Keratinocyte (primary cell): ENCODE measurements at regions not wholly inside any gene's neighbourhood (a gene's known extent, or its start where the extent isn't known, plus 50 kb on each side); places are given as distances from the start of the nearest gene placed in this dataset.

ENCODE experiments used
- DNase-seq: peaks from one replicate; pipeline ENCODE4 v3.0.0-alpha.2; 2011; ENCODE audit warnings: low read depth, missing footprints, low spot score
- FAIRE-seq: peaks from 2 replicates; lab custom pipeline; 2011; peaks lifted over from hg19 to GRCh38; lab: Jason Lieb, UNC
- H2AFZ ChIP-seq: 2 replicates; pipeline ENCODE4 v1.6.0; 2012; ENCODE audit warnings: low read length, control low read depth, inconsistent platforms; ENCODE audit not compliant: control insufficient read depth
- H3K27ac ChIP-seq: 2 replicates; pipeline ENCODE4 v1.5.1; 2011; ENCODE audit warnings: low read length; ENCODE audit not compliant: control insufficient read depth, insufficient read depth
- H3K27me3 ChIP-seq: 3 replicates; pipeline ENCODE4 v1.6.0; 2011; ENCODE audit warnings: low read length; ENCODE audit not compliant: control insufficient read depth, insufficient read depth; ENCODE audit errors: extremely low read depth
- H3K36me3 ChIP-seq, 2 experiments: 2 replicates in 1 of 2; 3 replicates in 1 of 2; pipeline ENCODE4 v1.5.1; 2011; ENCODE audit warnings: low read length in 2 of 2, mild to moderate bottlenecking in 1 of 2; ENCODE audit not compliant: control insufficient read depth in 2 of 2, insufficient read depth in 2 of 2; ENCODE audit errors: extremely low read depth in 1 of 2
- H3K4me1 ChIP-seq: 3 replicates; pipeline ENCODE4 v1.5.1; 2011; ENCODE audit warnings: low read length; ENCODE audit not compliant: control insufficient read depth, insufficient read depth; ENCODE audit errors: extremely low read depth
- H3K4me2 ChIP-seq: 3 replicates; pipeline ENCODE4 v1.6.0; 2011; ENCODE audit warnings: low read depth, low read length; ENCODE audit not compliant: control insufficient read depth, insufficient read depth; ENCODE audit errors: extremely low read depth
- H3K4me3 ChIP-seq, 3 experiments: fragments of 200-600 bp in 1 of 3; sonication (generic) in 1 of 3; 2 replicates in 2 of 3; 3 replicates in 1 of 3; pipeline ENCODE4 v1.5.1; 2011 to 2016; ENCODE audit warnings: low read length in 3 of 3, mild to moderate bottlenecking in 3 of 3, control low read depth in 2 of 3, inconsistent platforms in 1 of 3, low read depth in 1 of 3, mixed read lengths in 1 of 3, mixed run types in 1 of 3, moderate library complexity in 1 of 3; ENCODE audit not compliant: control insufficient read depth in 2 of 3, insufficient read depth in 2 of 3; ENCODE audit errors: extremely low read depth in 1 of 3
- H3K79me2 ChIP-seq: 2 replicates; pipeline ENCODE4 v1.6.0; 2012; ENCODE audit warnings: low read length; ENCODE audit not compliant: control insufficient read depth, insufficient read depth
- H3K9ac ChIP-seq: 3 replicates; pipeline ENCODE4 v1.6.0; 2011; ENCODE audit warnings: low read length; ENCODE audit not compliant: control insufficient read depth, insufficient read depth; ENCODE audit errors: extremely low read depth
- H3K9me1 ChIP-seq: 3 replicates; pipeline ENCODE4 v1.6.0; 2011; ENCODE audit warnings: low read length; ENCODE audit not compliant: control insufficient read depth, insufficient read depth; ENCODE audit errors: extremely low read depth
- H3K9me3 ChIP-seq: 2 replicates; pipeline ENCODE4 v1.5.1; 2012; ENCODE audit warnings: low read depth, low read length; ENCODE audit not compliant: control insufficient read depth
- H4K20me1 ChIP-seq: 3 replicates; pipeline ENCODE4 v1.6.0; 2011; ENCODE audit warnings: low read length; ENCODE audit not compliant: control insufficient read depth, insufficient read depth; ENCODE audit errors: extremely low read depth
- CTCF ChIP-seq, 3 experiments: IDR thresholded peaks in 1 of 3; conservative IDR thresholded peaks in 1 of 3; optimal IDR thresholded peaks in 1 of 3; 2 replicates in 2 of 3; 3 replicates in 1 of 3; pipeline versions ENCODE3 to v1.5.1; 2011; ENCODE audit warnings: low read length in 3 of 3, mild to moderate bottlenecking in 3 of 3, moderate library complexity in 2 of 3, control low read depth in 1 of 3, inconsistent platforms in 1 of 3; ENCODE audit not compliant: insufficient read depth in 2 of 3; ENCODE audit errors: extremely low read depth in 1 of 3
- EZH2 ChIP-seq: IDR thresholded peaks from one replicate; pipeline ENCODE4 v1.6.1; 2012; ENCODE audit warnings: inconsistent platforms, mild to moderate bottlenecking, low read length, moderate library complexity
- dilution Hi-C: fragments of 300-500 bp; cut with MboI; formaldehyde crosslinking; loops from one replicate; pipeline ENCODE4 v1.7.0; 2020; ENCODE audit warnings: low sequenced_read_pairs; ENCODE audit not compliant: extremely low pct_ligation_motif_present

DNA sequence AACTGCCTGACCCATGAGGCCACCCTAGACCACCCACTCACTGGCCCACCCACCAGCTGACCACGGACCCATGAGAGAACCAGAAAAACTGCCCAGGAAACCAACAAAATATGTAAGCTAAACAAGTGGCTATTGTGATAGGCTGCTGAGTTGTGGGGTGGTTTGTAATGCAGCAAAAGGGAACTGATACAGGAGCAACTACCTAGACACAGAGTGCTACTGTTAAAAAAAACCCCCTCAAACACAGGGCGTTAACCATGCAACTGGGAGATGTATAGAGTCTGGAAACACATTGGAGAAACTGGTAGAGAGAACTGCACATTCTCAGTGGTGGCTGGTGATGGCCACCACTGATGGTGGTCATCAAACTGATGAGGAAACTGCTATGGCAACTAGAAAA lies 206.3 kb upstream of the GYPC start:
- H3K9me1 ChIP-seq = no peaks in the 10 kb centered on the region
- no peaks in the 10 kb centered on the region for H3K4me1 ChIP-seq
- no peaks in the 10 kb centered on the region for H3K36me3 ChIP-seq
- TF ChIP-seq EZH2 = no peak
- TF ChIP-seq CTCF (optimal IDR thresholded peaks at IDR 0.05 in 1 of 3, IDR thresholded peaks at IDR 0.05 in 1 of 3, conservative IDR thresholded peaks at IDR 0.05 in 1 of 3; ENCODE audit: extremely low read depth in 1 of 3, insufficient read depth in 2 of 3, low read length in 3 of 3) = no peak
- no peak overlapping the region for H3K4me3 ChIP-seq
- no peaks in the 10 kb centered on the region for H3K9me3 ChIP-seq
- FAIRE-seq = no peak
- dilution Hi-C loops = no loop called here
- H3K9ac ChIP-seq = no peak overlapping the region
- no peak for DNase-seq
- H2AFZ ChIP-seq = no peak overlapping the region
- H3K4me2 ChIP-seq = no peak overlapping the region
- H3K79me2 ChIP-seq = no peaks in the 10 kb centered on the region
- no peak overlapping the region for H3K27ac ChIP-seq
- H3K27me3 ChIP-seq = no peaks in the 10 kb centered on the region
- no peaks in the 10 kb centered on the region for H4K20me1 ChIP-seq

GRCh38 chr2:126463892-126464674 lies 191.9 kb upstream of the GYPC start:
- Histone ChIP-seq H3K36me3 (no peaks in the 10 kb centered on the region), H3K4me1 (no peaks in the 10 kb centered on the region), H3K9me3 (no peaks in the 10 kb centered on the region)

More at GRCh38 chr2:126463892-126464674, 191.9 kb upstream of the GYPC start:
- Histone ChIP-seq H2AFZ (no peak overlapping the region), H3K4me2 (no peak overlapping the region), H3K4me3 (no peak overlapping the region), H3K27ac (no peak overlapping the region), H3K79me2 (no peaks in the 10 kb centered on the region), H3K27me3 (no peaks in the 10 kb centered on the region), H4K20me1 (no peaks in the 10 kb centered on the region), H3K9ac (no peak overlapping the region), H3K9me1 (no peaks in the 10 kb centered on the region)
- dilution Hi-C loops = no loop called here
- TF ChIP-seq EZH2 (no peak), CTCF (optimal IDR thresholded peaks at IDR 0.05 in 1 of 3, IDR thresholded peaks at IDR 0.05 in 1 of 3, conservative IDR thresholded peaks at IDR 0.05 in 1 of 3; ENCODE audit: extremely low read depth in 1 of 3, insufficient read depth in 2 of 3, low read length in 3 of 3) (no peak)
- FAIRE-seq (no peak), DNase-seq (no peak)
